Activated effector memory CD4-positive, alpha-beta T cell treated with Interleukin-2 at 50 U/mL for 16 hours (primary cell): ENCODE measurements at regions not wholly inside any gene's neighbourhood (a gene's known extent, or its start where the extent isn't known, plus 50 kb on each side); places are given as distances from the start of the nearest gene placed in this dataset.

Source experiments
- DNase-seq: peaks from one replicate; pipeline ENCODE4 v3.0.0-alpha.2; 2020

GRCh38 chr4:124199755-124200154 lies 512.8 kb downstream of the ANKRD50 start:
- no peak for DNase-seq

GRCh38 chr4:124201636-124202035 lies 510.9 kb downstream of the ANKRD50 start:
- no peak for DNase-seq

- no peak for DNase-seq
These were observed 510.4 kb downstream of the ANKRD50 start for GRCh38 chr4:124202099-124202498.

GRCh38 chr4:124203613-124204238 lies 508.8 kb downstream of the ANKRD50 start:
- no peak for DNase-seq

- DNase-seq, result no peak
These were observed 505.5 kb downstream of the ANKRD50 start for GRCh38 chr4:124206779-124207605.

- no peak for DNase-seq
These were observed 503.3 kb downstream of the ANKRD50 start for GRCh38 chr4:124209211-124209610.

- no peak for DNase-seq
These were observed 502.9 kb downstream of the ANKRD50 start for GRCh38 chr4:124209626-124210025.

GRCh38 chr4:124210746-124211145 lies 501.8 kb downstream of the ANKRD50 start:
- DNase-seq, result no peak

- no peak for DNase-seq
These were observed 499.5 kb downstream of the ANKRD50 start for GRCh38 chr4:124212815-124213630.

- DNase-seq, result no peak
These were observed 493.1 kb downstream of the ANKRD50 start for GRCh38 chr4:124219389-124219788.

GRCh38 chr4:124224256-124224655 lies 488.3 kb downstream of the ANKRD50 start:
- no peak for DNase-seq

GRCh38 chr4:124227981-124228380 lies 484.6 kb downstream of the ANKRD50 start:
- no peak for DNase-seq

GRCh38 chr4:124230268-124230667 lies 482.3 kb downstream of the ANKRD50 start:
- DNase-seq, result no peak

GRCh38 chr4:124234771-124235170 lies 477.8 kb downstream of the ANKRD50 start:
- no peak for DNase-seq

GRCh38 chr4:124243671-124244366 lies 468.7 kb downstream of the ANKRD50 start:
- DNase-seq, result no peak

GRCh38 chr4:124253080-124253479 lies 459.5 kb downstream of the ANKRD50 start:
- DNase-seq, result no peak

GRCh38 chr4:124262211-124263179 lies 450.0 kb downstream of the ANKRD50 start:
- no peak for DNase-seq

- no peak for DNase-seq
These were observed 446.8 kb downstream of the ANKRD50 start for GRCh38 chr4:124265701-124266100.

- DNase-seq, result no peak
These were observed 445.8 kb downstream of the ANKRD50 start for GRCh38 chr4:124266721-124267120.

GRCh38 chr4:124276461-124276860 lies 436.1 kb downstream of the ANKRD50 start:
- DNase-seq, result no peak

GRCh38 chr4:124277691-124278090 lies 434.8 kb downstream of the ANKRD50 start:
- DNase-seq, result no peak

GRCh38 chr4:124278477-124278876 lies 434.1 kb downstream of the ANKRD50 start:
- DNase-seq, result no peak
